Dermis blood vessel endothelial cell (primary cell): ENCODE measurements at regions not wholly inside any gene's neighbourhood (a gene's known extent, or its start where the extent isn't known, plus 50 kb on each side); places are given as distances from the start of the nearest gene placed in this dataset.
"Not testable (repeated sequence)": the region's sequence is repeated elsewhere in the genome, so short reads cannot be mapped to it uniquely, and the experiment has no call there.

ENCODE experiments used
- DNase-seq: peaks from one replicate; pipeline ENCODE4 v3.0.0; 2010

DNA sequence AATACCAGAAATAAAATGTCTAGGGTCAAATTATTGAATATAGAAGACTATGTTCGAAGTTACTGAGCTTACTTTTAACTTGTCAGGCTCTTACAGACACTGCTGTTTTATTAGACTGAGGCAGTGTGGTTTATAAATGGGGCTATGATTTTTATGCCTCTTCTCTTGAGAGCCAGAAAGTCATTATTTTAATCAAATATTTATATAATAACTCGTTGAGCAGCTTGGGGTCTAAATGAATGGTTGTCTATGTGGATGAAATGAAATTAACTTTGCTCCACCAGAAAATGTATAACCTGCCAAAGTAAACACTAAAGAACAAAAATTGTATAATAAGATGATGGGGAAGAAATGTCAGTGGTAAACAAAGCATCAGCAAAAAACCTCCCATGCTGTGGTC, 175.6 kb upstream of the THSD7A start:
- no peak for DNase-seq

DNA sequence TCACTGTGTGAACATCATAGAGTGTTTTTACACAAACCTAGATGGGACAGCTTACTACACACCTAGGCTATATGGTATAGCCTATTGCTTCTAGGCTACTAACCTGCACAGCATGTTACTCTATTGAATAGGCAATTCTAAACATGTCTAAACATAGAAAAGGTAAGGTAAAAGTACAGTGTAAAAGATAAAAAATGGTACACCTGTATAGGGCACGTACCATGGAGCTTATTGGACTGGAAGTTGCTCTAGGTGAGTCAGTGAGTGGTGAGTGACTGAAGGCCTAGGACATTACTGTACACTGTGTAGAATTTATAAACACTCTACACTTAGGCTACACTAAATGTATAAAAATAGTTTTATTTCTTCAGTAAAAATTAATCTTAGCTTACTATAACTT, 182.0 kb upstream of the THSD7A start:
- no peak for DNase-seq

DNA sequence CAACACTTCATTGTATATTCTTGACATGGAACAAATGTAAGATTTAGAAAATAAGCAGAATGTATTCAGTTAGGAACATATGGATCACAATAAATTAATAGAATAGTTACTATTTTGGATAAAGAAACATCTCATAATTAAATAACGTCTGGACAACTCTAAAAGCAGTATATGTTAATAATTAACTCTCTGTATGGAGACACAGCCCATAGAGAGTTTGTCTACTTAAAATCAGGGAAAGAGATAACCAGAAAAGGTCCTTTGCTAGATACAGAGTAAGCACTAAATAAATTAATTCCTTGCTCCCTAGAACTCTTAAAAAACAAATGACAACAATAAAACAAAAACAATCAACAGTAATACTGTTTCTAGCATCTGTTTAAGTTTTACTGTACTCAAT, 184.4 kb upstream of the THSD7A start:
- DNase-seq: no peak

DNA sequence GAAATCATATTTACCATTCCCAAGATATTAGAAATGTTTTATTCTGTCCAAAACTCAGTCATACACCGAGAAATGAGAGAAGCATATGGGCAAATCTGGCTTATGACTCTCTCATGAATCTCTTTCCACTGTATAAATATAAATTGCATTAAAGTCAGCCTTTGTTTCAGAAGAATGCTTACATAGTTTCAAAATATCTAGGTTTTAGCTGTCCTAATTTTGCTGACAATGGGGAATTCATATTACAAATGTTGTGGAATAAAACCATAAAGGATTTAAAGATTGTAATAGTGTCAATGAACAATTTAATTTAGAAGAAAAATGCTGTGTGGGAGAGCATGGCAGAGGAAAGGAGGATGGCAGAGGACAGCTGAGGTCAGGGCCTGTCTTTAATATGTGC, 185.0 kb upstream of the THSD7A start:
- no peak for DNase-seq

DNA sequence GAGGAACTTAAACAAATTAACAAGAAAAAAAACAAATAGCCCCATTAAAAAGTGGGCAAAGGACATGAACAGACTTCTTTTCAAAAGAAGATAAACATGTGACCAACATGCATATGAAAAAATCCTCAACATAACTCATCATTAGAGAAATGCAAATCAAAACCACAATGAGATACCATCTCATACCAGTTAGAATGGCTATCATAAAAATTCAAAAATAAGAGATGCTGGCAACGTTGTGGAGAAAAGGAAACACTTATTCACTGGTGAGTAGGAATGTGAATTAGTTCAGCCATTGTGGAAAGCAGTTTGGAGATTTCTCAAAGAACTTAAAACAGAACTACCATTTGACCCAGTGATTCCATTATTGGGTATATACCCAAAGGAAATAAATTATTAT, 189.1 kb upstream of the TMEM106B start:
- DNase-seq: not testable (repeated sequence)

DNA sequence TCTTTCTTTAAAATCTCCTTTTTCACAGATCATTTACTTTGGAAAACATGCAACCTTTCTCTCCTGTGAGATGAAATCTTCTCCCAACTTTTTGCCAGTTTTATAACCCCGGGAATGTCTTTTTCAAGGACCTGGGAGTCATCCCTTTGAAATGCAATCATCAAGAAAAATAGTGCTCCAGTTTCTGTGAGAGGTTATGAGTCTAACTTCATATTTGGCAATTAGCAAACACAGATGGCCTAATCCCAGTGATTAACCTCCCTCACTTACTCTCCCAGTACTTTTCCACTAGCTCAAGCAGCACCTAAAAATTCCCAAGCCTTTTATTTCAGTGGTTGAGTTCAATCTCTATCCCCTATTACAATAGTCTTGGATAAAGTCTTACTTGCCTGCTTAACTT, 185.8 kb upstream of the TMEM106B start:
- DNase-seq: no peak

DNA sequence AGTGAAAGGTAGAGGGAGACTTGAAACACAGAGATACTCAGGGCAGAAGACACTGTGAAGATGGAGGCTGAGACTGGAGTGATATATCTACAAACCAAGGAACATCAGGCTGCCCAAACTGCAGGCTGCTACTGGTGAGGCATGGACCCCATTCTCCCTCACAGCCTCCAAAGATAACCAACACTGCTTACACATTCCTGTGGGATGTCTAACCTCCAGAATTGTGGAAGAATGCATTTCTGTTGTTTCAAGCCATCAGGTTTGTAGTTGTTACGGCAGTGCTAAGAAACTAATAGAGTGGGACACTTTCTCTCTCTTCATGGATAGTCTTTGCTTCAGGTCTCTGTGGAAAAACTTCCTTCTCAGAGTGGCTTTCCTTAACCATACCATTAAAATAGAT, 182.6 kb upstream of the TMEM106B start:
- DNase-seq: no peak

DNA sequence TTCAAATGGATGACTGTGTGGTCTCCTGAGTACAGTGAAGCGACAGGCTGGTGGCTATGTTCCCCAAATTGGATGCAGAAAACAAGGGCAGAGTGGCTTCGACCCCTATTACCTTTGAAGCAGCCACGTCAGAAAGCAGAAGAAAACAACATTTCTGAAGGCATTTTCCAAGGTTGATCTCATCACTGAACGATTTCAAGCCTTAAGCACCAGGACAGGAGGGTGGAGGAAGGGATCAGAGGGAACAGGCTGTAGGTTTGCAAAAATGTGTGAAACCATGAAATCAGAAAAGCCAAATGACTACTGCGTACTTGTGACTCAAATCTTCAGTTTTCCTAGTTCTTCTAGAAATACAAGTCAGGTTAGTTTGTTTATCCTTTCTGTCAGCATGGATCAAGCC, 181.0 kb upstream of the TMEM106B start:
- DNase-seq: no peak

DNA sequence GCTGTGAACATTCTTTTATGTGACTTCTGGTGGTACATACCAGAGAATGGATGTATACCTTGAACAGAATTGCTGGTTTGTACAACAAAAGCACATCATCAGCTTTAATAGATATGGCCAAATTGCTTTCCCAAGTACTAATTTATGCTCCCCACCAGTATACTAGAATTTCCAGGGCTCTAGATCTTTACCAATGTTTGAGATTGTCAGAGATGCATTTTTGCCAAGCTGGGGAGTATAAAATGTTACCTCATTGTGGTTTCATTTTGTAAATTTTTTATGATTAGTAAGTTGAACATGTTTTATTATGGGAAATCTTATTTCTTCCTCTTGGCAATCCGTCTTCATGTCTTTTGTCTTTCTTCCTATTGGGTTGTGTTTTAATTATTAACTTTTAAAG, 179.9 kb upstream of the TMEM106B start:
- no peak for DNase-seq

DNA sequence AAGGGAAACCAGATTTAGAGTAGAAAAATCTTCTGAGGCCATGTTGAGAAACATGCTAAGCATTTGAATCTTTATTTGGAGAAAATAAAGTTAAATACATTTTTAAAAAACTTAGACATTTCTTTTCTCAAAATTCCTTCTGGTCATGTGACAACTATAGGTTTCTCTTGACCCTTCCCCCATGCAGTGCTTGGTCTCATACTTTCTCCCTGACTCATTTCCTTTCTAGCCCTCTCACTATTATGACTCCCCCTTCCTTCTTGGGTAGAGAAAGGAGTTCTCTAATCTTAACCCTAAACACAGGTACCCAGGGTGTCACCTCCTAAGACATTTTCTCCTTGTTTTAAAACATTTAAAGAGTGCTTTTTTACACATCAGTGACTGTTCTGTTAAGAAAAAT, 179.5 kb upstream of the TMEM106B start:
- peak; percentile 31 for DNase-seq

DNA sequence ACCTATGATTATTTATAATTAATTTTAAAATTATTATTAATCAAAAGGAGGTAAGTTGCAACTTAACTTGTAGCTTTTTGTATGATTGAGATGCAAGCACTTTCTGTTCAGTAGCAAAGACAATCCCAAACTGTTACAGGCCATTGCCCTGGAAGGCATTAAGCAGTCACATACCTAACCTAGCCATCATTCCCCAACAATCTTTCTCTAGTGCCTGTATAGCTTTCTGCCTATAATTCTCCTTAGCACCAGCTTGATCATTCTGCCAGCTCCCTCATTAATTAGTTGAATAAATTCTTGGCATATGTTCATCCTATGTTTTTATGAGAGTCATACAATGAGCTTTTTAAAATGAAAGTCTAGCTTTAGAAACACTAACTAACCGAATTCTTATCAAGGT, 178.9 kb upstream of the TMEM106B start:
- DNase-seq: no peak

DNA sequence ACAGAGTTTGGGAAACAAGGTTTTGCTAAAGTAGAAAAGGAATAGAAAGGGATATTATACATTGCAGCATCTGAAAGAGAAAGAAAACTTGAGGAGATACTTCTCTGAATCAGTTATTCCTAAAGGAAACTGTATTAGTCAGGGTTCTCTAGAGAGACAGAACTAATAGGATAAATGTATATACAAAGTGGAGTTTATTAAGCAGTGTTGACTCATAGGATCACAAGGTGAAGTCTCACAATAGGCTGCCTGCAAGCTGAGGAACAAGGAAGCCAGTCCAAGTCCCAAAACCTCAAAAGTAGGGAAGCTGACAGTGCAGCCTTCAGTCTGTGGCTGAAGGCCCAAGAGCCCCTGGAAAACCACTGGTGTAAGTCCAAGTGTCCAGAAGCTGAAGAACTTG, 167.6 kb upstream of the TMEM106B start:
- peak; percentile 41 for DNase-seq

DNA sequence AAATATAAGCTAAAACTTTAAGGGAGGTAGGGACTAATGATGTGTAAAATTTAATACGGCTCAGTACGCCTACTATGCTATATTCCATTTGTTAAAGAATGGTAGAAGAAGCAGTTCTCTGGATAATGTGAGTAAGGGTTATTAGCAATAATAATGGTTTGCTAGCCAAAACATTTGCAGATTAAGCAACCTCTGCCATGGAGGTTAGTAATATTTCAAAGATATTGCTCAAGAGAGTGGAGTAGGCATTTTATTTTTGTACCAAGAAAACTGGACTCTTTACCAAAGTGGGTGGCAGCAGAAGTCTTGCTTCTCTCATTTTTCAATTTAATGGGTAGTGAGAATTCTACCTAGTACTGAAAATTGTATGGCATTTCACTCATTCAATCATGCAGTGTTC, 158.9 kb upstream of the TMEM106B start:
- DNase-seq: no peak

DNA sequence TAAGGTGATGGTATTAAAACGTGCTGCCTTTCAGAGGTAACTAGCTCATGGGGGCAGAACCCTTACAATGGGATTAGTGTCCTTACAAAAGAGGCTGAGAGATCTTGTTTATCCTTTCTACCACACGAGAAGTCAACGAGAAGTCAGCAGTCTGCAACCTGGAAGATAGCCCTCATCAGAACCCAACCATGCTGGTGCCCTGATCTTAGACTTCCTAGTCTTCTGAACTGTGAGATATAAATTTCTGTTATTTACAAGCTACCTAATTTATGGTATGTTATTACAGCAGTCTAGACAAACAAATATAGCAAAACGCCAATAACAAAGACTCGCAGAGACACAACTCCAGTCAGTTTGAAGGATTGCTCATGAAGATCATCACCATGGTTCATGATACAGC, 157.5 kb upstream of the TMEM106B start:
- no peak for DNase-seq

DNA sequence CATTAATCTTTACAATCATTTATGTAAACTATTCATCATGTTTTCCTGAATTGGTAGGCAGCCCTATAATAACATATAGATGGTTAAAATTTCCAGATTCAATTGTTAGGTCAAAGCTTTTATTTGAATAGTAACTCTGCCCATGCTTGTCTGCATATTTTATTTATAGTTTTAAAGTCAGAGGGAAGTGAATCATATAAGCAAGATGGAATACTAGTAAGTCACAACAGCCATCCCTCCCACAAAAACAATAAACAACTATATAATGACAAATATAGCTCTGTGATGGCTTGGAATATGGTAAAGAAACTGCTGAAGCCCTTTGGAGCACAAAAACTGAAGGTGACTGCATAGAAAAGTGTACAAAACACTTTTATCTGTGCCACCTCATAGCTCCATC, 156.3 kb upstream of the TMEM106B start:
- DNase-seq: no peak

DNA sequence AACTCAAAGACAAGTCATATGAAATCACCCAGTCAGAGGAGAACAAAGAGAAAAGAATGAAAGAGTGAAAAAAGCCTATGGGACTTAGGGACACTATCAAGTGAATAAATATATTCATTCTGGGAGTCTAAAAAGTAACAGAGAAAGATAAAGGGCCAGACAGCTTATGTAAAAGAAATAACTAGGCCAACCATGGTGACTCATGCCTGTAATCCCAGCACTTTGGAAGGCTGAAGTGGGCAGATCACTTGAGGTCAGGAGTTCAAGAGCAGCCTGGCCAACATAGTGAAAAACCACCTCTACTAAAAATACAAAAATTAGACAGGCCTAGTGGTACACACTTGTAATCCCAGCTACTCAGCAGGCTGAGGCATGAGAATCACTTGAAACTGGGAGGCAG, 154.7 kb upstream of the TMEM106B start:
- DNase-seq: no peak

DNA sequence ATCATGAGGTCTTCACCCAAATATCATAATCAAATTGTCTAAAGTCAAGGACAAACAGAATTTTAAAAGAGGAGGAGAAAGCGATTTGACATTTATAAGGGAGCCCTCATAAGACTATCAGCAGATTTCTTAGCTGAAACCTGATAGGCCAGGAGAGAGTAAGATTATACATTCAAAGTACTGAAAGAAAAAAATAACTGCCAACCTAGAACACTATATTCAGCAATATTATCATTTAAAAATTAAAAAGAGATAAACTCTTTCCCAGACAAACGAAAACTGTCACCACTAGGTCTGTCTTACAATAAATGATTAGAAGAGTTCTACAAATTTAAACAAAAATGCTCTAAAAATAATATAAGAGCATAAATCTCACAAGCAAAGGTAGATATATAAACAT, 154.1 kb upstream of the TMEM106B start:
- no peak for DNase-seq

DNA sequence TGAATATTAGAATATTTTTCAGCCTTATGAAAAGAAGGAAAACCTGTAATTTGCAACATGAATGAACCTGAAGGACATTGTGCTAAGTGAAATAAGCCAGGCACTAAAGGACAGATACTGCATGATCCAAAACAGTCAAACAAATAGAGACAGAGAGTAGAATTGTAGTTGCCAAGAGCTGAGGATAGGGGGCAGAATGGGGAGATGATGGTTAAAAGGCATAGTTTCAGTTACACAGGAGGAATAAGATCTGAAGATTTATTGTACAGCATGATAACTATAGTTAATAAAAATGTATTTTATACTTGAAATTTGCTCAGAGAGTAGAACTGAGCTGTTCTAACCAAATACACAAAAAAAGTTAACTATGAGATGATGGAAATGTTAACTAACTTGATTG, 149.0 kb upstream of the TMEM106B start:
- DNase-seq: peak; percentile 20

DNA sequence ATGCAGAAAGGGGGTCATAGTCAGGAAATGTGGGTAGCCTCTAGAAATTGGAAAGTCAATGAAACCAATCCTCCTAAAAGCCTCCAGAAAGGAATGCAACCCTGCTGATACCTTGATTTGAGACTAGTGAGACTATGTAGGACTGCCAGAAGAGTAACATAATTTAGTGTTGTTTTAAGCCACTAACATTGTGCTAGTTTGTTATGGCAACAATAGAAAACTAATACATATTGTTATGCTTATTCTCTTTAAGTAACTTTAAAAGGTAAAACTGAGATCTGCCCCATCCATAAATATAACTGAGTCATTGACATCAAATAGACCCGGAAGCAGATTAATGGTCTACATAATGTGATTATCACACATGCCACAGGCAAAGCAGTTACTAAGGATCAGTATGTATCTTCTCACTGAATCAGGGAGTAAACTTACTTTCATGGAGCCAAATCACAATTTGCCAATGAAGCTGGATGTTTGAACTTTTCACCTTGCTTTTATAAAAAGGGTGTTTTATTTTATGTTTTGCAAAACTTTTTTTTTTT, 146.4 kb upstream of the TMEM106B start:
- no peak for DNase-seq

DNA sequence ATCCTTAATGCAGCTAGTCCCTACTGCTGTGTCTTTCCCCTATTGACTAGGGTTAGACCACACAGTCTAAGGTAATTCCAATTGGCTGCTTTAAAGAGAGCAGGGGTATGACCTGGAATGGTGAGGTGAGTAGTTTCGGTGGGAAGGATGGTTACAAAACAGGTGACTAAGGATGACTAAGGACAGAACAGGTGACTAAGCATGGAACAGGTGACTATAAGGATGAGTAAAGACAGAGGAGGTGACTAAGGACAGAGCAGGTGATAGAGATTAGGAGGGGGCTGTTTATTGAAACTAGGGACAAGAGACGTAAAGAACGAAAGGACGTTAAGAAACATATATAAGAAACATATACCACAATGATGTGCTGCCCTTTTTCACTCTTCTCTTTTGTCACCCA, 145.1 kb upstream of the TMEM106B start:
- DNase-seq: no peak

DNA sequence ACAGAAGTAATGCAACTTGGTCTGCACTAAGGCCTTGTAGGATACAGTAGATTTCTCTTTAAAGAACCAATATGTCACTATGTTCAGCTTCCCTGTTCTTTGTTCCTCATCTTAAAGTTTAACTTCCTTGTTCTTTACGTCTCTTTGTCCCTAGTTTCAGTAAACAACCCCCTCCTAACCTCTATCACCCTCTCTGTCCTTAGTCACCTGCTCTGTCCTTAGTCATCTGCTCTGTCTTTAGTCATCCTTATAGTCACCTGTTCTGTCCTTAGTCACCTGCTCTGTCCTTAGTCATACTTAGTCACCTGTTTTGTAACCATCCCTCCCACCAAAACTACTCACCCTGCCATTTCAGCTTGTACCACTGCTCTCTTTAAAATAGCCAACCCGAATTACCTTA, 144.6 kb upstream of the TMEM106B start:
- peak; percentile 4 for DNase-seq

DNA sequence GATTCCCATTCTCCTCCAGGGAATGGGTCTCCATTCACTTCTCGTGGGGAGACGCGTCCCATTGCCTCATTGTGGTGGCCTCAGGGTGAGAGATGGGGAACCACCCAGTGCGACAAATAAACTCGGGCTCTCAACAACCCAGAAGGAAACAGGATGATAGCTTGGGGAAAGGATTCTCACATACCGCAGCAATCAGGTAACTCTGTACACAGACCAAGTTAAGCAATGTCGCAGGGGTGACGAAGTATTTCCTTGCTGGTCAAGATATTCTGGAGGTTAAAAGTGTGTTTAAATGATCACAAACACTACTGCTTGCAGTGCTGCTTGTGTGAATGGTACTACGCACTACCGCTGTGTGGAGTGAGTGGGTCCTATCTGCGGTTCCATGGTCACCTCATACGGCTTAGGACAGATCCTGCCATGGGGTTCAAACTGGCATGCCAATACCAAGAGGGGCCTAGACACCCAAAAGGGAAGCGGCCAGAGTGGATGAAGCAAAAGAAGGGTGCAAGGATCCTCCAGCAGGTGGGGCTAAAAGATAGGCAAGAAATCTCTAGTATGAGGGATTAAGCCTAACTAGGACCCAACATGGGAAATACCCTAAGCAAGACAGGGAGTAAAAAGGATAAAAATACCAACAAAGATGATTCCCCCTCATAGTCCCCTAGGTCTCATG, 143.8 kb upstream of the TMEM106B start:
- peak; percentile 77 for DNase-seq

DNA sequence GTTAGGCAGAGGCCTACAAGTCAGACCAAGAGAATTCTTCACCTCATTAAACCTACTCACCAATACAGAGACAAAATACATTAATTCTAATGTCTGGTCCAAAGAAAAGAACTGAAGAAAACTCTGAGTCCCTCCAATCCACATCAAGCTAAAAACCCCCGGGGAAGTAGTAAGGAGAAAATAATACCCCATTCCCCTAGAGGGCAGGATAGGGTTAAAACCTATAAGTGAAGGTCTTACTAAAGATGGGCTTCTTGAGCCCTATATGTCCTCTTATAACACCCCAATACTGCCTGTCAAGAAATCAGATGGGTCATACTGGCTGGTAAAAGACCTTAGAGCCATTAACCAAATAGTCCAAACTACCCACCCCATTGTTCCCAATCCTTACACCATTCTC, 141.3 kb upstream of the TMEM106B start:
- no peak for DNase-seq

DNA sequence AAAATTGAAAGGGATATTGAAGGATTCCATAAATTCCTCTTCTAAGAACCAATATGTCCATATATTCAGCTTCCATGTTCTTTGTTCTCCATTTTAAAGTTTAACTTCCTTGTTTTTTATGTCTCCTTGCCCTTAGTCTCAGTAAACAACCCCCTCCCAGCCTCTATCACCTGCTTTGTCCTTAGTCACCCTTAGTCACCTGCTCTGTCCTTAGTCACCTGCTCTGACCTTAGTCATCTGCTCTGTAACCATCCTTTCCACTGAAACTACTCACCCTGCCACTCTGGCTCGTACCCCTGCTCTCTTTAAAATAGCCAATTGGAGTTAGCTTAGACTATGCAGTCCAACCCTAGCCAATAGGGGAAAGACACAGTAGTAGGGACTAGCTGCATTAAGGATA, 136.2 kb upstream of the TMEM106B start:
- no peak for DNase-seq

DNA sequence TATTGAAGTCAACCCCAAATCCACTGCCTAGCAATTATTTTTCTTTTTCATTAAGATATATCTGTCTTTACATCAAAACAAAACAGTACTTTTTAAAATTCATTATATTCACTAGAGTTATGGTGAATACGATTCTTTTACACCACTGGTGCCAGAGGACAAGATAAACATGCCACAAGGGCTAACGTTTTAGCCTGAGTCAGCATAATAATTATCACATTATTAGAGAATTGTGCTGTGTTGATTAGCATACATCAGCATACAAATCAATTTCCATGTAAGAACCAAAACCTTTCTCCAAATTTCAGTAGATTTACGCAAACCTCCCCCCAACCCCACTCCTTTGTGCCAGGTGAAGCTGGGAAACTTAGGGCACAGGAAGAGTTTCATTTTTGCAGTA, 131.1 kb upstream of the TMEM106B start:
- DNase-seq: no peak
